Pulmonary artery endothelial cell (primary cell): ENCODE measurements at regions not wholly inside any gene's neighbourhood (a gene's known extent, or its start where the extent isn't known, plus 50 kb on each side); places are given as distances from the start of the nearest gene placed in this dataset.
"Not testable (repeated sequence)": the region's sequence is repeated elsewhere in the genome, so short reads cannot be mapped to it uniquely, and the experiment has no call there.

Experiments
- DNase-seq: peaks from one replicate; pipeline ENCODE4 v3.0.0-alpha.2; 2011; ENCODE audit warnings: low read depth, low spot score

- DNase-seq = no peak
Observed at GRCh38 chr1:30101487-30102227, 621.7 kb downstream of the MATN1 start.

- no peak for DNase-seq
Observed at GRCh38 chr1:30101016-30101415, 622.4 kb downstream of the MATN1 start.

- no peak for DNase-seq
Observed at GRCh38 chr1:30100524-30100862, 622.9 kb downstream of the MATN1 start.

- no peak for DNase-seq
Observed at GRCh38 chr1:30099587-30100523, 623.5 kb downstream of the MATN1 start.

GRCh38 chr1:30097851-30098250 is 625.5 kb downstream of the MATN1 start:
- not testable (repeated sequence) for DNase-seq

GRCh38 chr1:30095451-30096025 is 627.8 kb downstream of the MATN1 start:
- DNase-seq = no peak

GRCh38 chr1:30095051-30095450 is 628.3 kb downstream of the MATN1 start:
- no peak for DNase-seq

GRCh38 chr1:30092051-30092858 is 631.1 kb downstream of the MATN1 start:
- no peak for DNase-seq

- no peak for DNase-seq
Observed at GRCh38 chr1:30090162-30090820, 633.1 kb downstream of the MATN1 start.

- DNase-seq = no peak
Observed at GRCh38 chr1:30089024-30089430, 634.4 kb downstream of the MATN1 start.

GRCh38 chr1:30088594-30088993 is 634.8 kb downstream of the MATN1 start:
- no peak for DNase-seq

GRCh38 chr1:30087465-30087864 is 635.9 kb downstream of the MATN1 start:
- DNase-seq = no peak

- DNase-seq = no peak
Observed at GRCh38 chr1:30085811-30086770, 637.3 kb downstream of the MATN1 start.

- DNase-seq = no peak
Observed at GRCh38 chr1:30084909-30085571, 638.3 kb downstream of the MATN1 start.

GRCh38 chr1:30083800-30084464 is 639.5 kb downstream of the MATN1 start:
- DNase-seq = peak; percentile 41

- no peak for DNase-seq
Observed at GRCh38 chr1:30081379-30082102, 641.8 kb downstream of the MATN1 start.

GRCh38 chr1:30075916-30076315 is 647.5 kb downstream of the MATN1 start:
- not testable (repeated sequence) for DNase-seq
